H9 (cell line): ENCODE measurements at regions not wholly inside any gene's neighbourhood (a gene's known extent, or its start where the extent isn't known, plus 50 kb on each side); places are given as distances from the start of the nearest gene placed in this dataset.

Experiments
- DNase-seq: peaks from one replicate; pipeline ENCODE4 v3.0.0-alpha.2; 2017
- H2AFZ ChIP-seq: one replicate; pipeline ENCODE4 v1.6.1; 2013; ENCODE audit warnings: mild to moderate bottlenecking, low read length, control low read depth, moderate library complexity
- H2AK5ac ChIP-seq: 2 replicates; pipeline ENCODE4 v1.6.1; 2013; ENCODE audit warnings: low read length, control low read depth, mixed read lengths; ENCODE audit not compliant: insufficient read length
- H2BK120ac ChIP-seq: one replicate; pipeline ENCODE4 v1.6.1; 2013; ENCODE audit warnings: low read depth, mild to moderate bottlenecking, low read length, control low read depth, inconsistent platforms; ENCODE audit not compliant: poor library complexity, severe bottlenecking
- H2BK12ac ChIP-seq: 2 replicates; pipeline ENCODE4 v1.6.1; 2013; ENCODE audit warnings: low read length, control low read depth, mixed read lengths, low read depth; ENCODE audit not compliant: insufficient read length
- H2BK15ac ChIP-seq: 2 replicates; pipeline ENCODE4 v1.6.1; 2013; ENCODE audit warnings: low read depth, low read length, control low read depth
- H2BK20ac ChIP-seq: one replicate; pipeline ENCODE4 v1.6.1; 2013; ENCODE audit warnings: low read depth, mild to moderate bottlenecking, low read length, control low read depth, inconsistent platforms; ENCODE audit not compliant: poor library complexity, severe bottlenecking
- H2BK5ac ChIP-seq: 2 replicates; pipeline ENCODE4 v1.6.1; 2013; ENCODE audit warnings: low read length, control low read depth, mixed read lengths; ENCODE audit not compliant: insufficient read length
- H3K14ac ChIP-seq: 2 replicates; pipeline ENCODE4 v1.6.1; 2013; ENCODE audit warnings: low read length, control low read depth; ENCODE audit not compliant: insufficient read depth
- H3K18ac ChIP-seq: 2 replicates; pipeline ENCODE4 v1.6.1; 2013; ENCODE audit warnings: low read depth, mild to moderate bottlenecking, mixed read lengths, low read length, control low read depth; ENCODE audit not compliant: insufficient read length
- H3K23ac ChIP-seq: 2 replicates; pipeline ENCODE4 v1.6.1; 2013; ENCODE audit warnings: low read length, control low read depth, mixed read lengths, low read depth; ENCODE audit not compliant: insufficient read length
- H3K23me2 ChIP-seq: 2 replicates; pipeline ENCODE4 v1.6.1; 2013; ENCODE audit warnings: low read depth, mild to moderate bottlenecking, mixed read lengths, low read length, control low read depth; ENCODE audit not compliant: insufficient read length, poor library complexity, severe bottlenecking
- H3K27ac ChIP-seq: 2 replicates; pipeline ENCODE4 v1.5.1; 2013; ENCODE audit warnings: low read length, control low read depth, mixed read lengths, low read depth; ENCODE audit not compliant: insufficient read length
- H3K27me3 ChIP-seq: 2 replicates; pipeline ENCODE4 v1.6.1; 2013; ENCODE audit warnings: low read length, control low read depth, inconsistent platforms; ENCODE audit not compliant: insufficient read depth
- H3K4ac ChIP-seq: 2 replicates; pipeline ENCODE4 v1.6.1; 2013; ENCODE audit warnings: low read depth, mild to moderate bottlenecking, control low read depth, inconsistent platforms, low read length, moderate library complexity
- H3K4me1 ChIP-seq: 2 replicates; pipeline ENCODE4 v1.6.1; 2013; ENCODE audit warnings: low read length, control low read depth, inconsistent platforms; ENCODE audit not compliant: insufficient read depth
- H3K4me2 ChIP-seq: 2 replicates; pipeline ENCODE4 v1.6.1; 2013; ENCODE audit warnings: low read length, control low read depth, mixed read lengths; ENCODE audit not compliant: insufficient read length, insufficient read depth
- H3K56ac ChIP-seq: 2 replicates; pipeline ENCODE4 v1.6.1; 2013; ENCODE audit warnings: low read depth, mild to moderate bottlenecking, mixed read lengths, low read length, control low read depth; ENCODE audit not compliant: insufficient read length
- H3K79me1 ChIP-seq: 2 replicates; pipeline ENCODE4 v1.6.1; 2013; ENCODE audit warnings: low read depth, mild to moderate bottlenecking, moderate library complexity, low read length, control low read depth, inconsistent platforms; ENCODE audit not compliant: insufficient read depth, poor library complexity, severe bottlenecking
- H3K79me2 ChIP-seq: 2 replicates; pipeline ENCODE4 v1.6.1; 2013; ENCODE audit warnings: low read length, control low read depth, inconsistent platforms; ENCODE audit not compliant: insufficient read depth
- H3K9ac ChIP-seq: 2 replicates; pipeline ENCODE4 v1.6.1; 2013; ENCODE audit warnings: low read length, control low read depth, mixed read lengths; ENCODE audit not compliant: insufficient read length; ENCODE audit errors: extremely low read depth
- H3K9me3 ChIP-seq: one replicate; pipeline ENCODE4 v1.6.1; 2013; ENCODE audit warnings: low read depth, low read length, inconsistent platforms; ENCODE audit not compliant: control insufficient read depth
- H3T11ph ChIP-seq: one replicate; pipeline ENCODE4 v1.6.1; 2013; ENCODE audit warnings: mild to moderate bottlenecking, low read length, control low read depth, inconsistent platforms
- H4K20me1 ChIP-seq: one replicate; pipeline ENCODE4 v1.6.1; 2013; ENCODE audit not compliant: control insufficient read depth, insufficient read length, insufficient read depth
- H4K5ac ChIP-seq: 2 replicates; pipeline ENCODE4 v1.6.1; 2013; ENCODE audit warnings: low read depth, mild to moderate bottlenecking, mixed read lengths, low read length, control low read depth; ENCODE audit not compliant: insufficient read length
- H4K8ac ChIP-seq: replicated peaks from 2 replicates; pipeline ENCODE4 v1.6.1; 2013; ENCODE audit warnings: low read length, control low read depth, mixed read lengths, low read depth; ENCODE audit not compliant: insufficient read length
- H4K91ac ChIP-seq: 2 replicates; pipeline ENCODE4 v1.6.1; 2013; ENCODE audit warnings: low read depth, mild to moderate bottlenecking, moderate library complexity, mixed read lengths, low read length, control low read depth; ENCODE audit not compliant: insufficient read length
- H3K27ac Mint-ChIP-seq, 3 experiments: 2 replicates in 2 of 3; 3 replicates in 1 of 3; pipeline ENCODE4 v1.8.0; 2020 to 2021; ENCODE audit warnings: mixed read lengths in 3 of 3, mild to moderate bottlenecking in 1 of 3, moderate library complexity in 1 of 3
- H3K27me3 Mint-ChIP-seq: 2 replicates; pipeline ENCODE4 v1.8.0; 2021; ENCODE audit warnings: low read depth, mild to moderate bottlenecking, moderate library complexity, mixed read lengths
- H3K36me3 Mint-ChIP-seq, 3 experiments: 2 replicates in 2 of 3; 3 replicates in 1 of 3; pipeline ENCODE4 v1.8.0; 2020 to 2021; ENCODE audit warnings: low read depth in 3 of 3, mixed read lengths in 3 of 3; ENCODE audit not compliant: insufficient read depth in 1 of 3
- H3K4me1 Mint-ChIP-seq, 2 experiments: 2 replicates each; pipeline ENCODE4 v1.8.0; 2020; ENCODE audit warnings: mixed read lengths in 2 of 2
- H3K4me3 Mint-ChIP-seq, 2 experiments: 2 replicates in 1 of 2; 3 replicates in 1 of 2; pipeline ENCODE4 v1.8.0; 2020 to 2021; ENCODE audit warnings: mild to moderate bottlenecking in 2 of 2, mixed read lengths in 2 of 2, moderate library complexity in 1 of 2
- H3K9me3 Mint-ChIP-seq, 2 experiments: 2 replicates in 1 of 2; 3 replicates in 1 of 2; pipeline ENCODE4 v1.8.0; 2020; ENCODE audit warnings: mild to moderate bottlenecking in 2 of 2, mixed read lengths in 2 of 2, moderate library complexity in 1 of 2
- WGBS: extraction: QIAGEN DNeasy Blood & Tissue Kit; methylation state at CpG from one replicate; pipeline ENCODE4 v1.1.7; 2013; ENCODE audit warnings: missing lambda C conversion rate, low lambda C conversion rate, mixed read lengths; ENCODE audit not compliant: insufficient read length; ENCODE audit errors: extremely low coverage; 5-methylcytosine and 5-hydroxymethylcytosine counted together
- TF ChIP-seq, protein P1 (sequence below): fragments of 200-600 bp; sonication (generic); conservative IDR thresholded peaks from 3 replicates; pipeline ENCODE4 v1.8.0; 2021; ENCODE audit warnings: antibody characterized with exemption, mild to moderate bottlenecking

GRCh38 chr5:159657771-159658170 lies 258.5 kb upstream of the ADRA1B start:
- H3K4me1 Mint-ChIP-seq: peaks cover 7 to 8% of the 10 kb centered on the region in 2 experiments

More at GRCh38 chr5:159657771-159658170, 258.5 kb upstream of the ADRA1B start:
- DNase-seq: no peak
- H4K8ac ChIP-seq: no peak overlapping the region
- no peaks in the 10 kb centered on the region for H3K36me3 Mint-ChIP-seq
- H3K79me2 ChIP-seq: no peaks in the 10 kb centered on the region
- no peak overlapping the region for H3K4me3 Mint-ChIP-seq
- no peak overlapping the region for H2BK15ac ChIP-seq
- H2BK20ac ChIP-seq: no peak overlapping the region
- H3K23ac ChIP-seq: no peak overlapping the region
- TF ChIP-seq, protein P1, sequence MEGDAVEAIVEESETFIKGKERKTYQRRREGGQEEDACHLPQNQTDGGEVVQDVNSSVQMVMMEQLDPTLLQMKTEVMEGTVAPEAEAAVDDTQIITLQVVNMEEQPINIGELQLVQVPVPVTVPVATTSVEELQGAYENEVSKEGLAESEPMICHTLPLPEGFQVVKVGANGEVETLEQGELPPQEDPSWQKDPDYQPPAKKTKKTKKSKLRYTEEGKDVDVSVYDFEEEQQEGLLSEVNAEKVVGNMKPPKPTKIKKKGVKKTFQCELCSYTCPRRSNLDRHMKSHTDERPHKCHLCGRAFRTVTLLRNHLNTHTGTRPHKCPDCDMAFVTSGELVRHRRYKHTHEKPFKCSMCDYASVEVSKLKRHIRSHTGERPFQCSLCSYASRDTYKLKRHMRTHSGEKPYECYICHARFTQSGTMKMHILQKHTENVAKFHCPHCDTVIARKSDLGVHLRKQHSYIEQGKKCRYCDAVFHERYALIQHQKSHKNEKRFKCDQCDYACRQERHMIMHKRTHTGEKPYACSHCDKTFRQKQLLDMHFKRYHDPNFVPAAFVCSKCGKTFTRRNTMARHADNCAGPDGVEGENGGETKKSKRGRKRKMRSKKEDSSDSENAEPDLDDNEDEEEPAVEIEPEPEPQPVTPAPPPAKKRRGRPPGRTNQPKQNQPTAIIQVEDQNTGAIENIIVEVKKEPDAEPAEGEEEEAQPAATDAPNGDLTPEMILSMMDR: no peak
- H4K91ac ChIP-seq: no peak overlapping the region
- no peak overlapping the region for H3K18ac ChIP-seq
- no peak overlapping the region for H2BK5ac ChIP-seq
- H3K27ac ChIP-seq: no peak overlapping the region
- H3K79me1 ChIP-seq: no peaks in the 10 kb centered on the region
- no peaks in the 10 kb centered on the region for H3K9me3 ChIP-seq
- H3K27me3 ChIP-seq: no peaks in the 10 kb centered on the region
- H3K4ac ChIP-seq: no peak overlapping the region
- H3K9ac ChIP-seq: no peak overlapping the region
- H2AK5ac ChIP-seq: no peak overlapping the region
- H4K5ac ChIP-seq: no peak overlapping the region
- H4K20me1 ChIP-seq: no peaks in the 10 kb centered on the region
- no peak overlapping the region for H3K4me2 ChIP-seq
- no peak overlapping the region for H2BK120ac ChIP-seq
- no peaks in the 10 kb centered on the region for H3K27me3 Mint-ChIP-seq
- H3K9me3 Mint-ChIP-seq: no peaks in the 10 kb centered on the region
- no peak overlapping the region for H3K14ac ChIP-seq
- H3T11ph ChIP-seq: no peak overlapping the region
- H2BK12ac ChIP-seq: no peak overlapping the region
- no peaks in the 10 kb centered on the region for H3K23me2 ChIP-seq
- WGBS: no CpG with 5 or more reads among the region's 6 CpGs
- no peak overlapping the region; a peak in 2 of 7 replicates for H3K27ac Mint-ChIP-seq
- no peaks in the 10 kb centered on the region for H3K4me1 ChIP-seq
- H3K56ac ChIP-seq: no peak overlapping the region
- no peak overlapping the region for H2AFZ ChIP-seq
